ENCODE measurements at regions not wholly inside any gene's neighbourhood (a gene's known extent, or its start where the extent isn't known, plus 50 kb on each side); places are given as distances from the start of the nearest gene placed in this dataset.
"Not testable (repeated sequence)": the region's sequence is repeated elsewhere in the genome, so short reads cannot be mapped to it uniquely, and the experiment has no call there.

DNA sequence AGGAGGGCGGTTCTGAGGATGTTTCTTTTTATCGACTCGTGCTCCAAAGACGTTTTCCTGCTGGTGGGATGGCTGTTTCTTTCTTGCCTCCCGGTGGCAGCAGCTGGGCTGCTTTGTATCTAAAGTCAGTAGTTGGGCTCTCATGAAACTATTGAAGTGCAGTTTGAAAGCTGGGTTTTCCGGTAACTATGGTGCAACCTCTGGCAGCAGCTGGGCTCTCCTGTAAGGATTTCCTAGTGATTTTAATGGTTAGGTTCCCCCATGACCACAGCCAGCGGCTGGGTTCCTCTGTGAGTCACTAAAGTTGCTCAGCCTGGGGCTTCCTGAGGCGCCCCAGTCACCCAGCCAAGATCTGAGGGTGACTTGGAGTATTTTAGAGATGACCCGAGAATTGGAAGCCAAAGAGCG, 87.9 kb downstream of the NPIPB11 start:
- peaks cover 0 to 26% of the 10 kb centered on the region in 2 experiments; a peak in 3 of 5 replicates for H3K4me1 ChIP-seq (replicated peaks in 1 of 2; ENCODE audit: control insufficient read depth in 2 of 2, insufficient read depth in 2 of 2, low read length in 2 of 2)
- H3K9me3 ChIP-seq (replicated peaks; ENCODE audit: control insufficient read depth, insufficient read depth, low read depth, low read length); POLR2A ChIA-PET; H3K9ac ChIP-seq (ENCODE audit: insufficient read depth in 1 of 2, low read depth in 2 of 2, low read length in 2 of 2); H3K79me2 ChIP-seq (ENCODE audit: control insufficient read depth, insufficient read depth, low read length); in situ Hi-C loops (cut with MboI); H3K27ac ChIP-seq (ENCODE audit: extremely low read depth, low read depth, low read length); FAIRE-seq; H4K20me1 ChIP-seq (replicated peaks; ENCODE audit: control insufficient read depth, insufficient read depth, low read length); ATAC-seq; intact Hi-C loops (cut with micrococcal nuclease); H3K4me3 ChIP-seq; H3K4me2 ChIP-seq (ENCODE audit: insufficient read depth, low read length); CTCF ChIA-PET (ENCODE audit: low intra/inter-chr PET ratio); BruUV-seq (replicated peaks); H2AFZ ChIP-seq (ENCODE audit: low read depth, low read length); H3K36me3 ChIP-seq (ENCODE audit: control insufficient read depth, insufficient read depth, low read length); H3K9me1 ChIP-seq (ENCODE audit: control insufficient read depth, insufficient read depth, low read length); DNase-seq (ENCODE audit: extremely low read depth in 1 of 4, low spot score in 3 of 4): not testable (repeated sequence)
- WGBS (ENCODE audit: insufficient coverage, low coverage, missing lambda C conversion rate), result 25% methylated on average over 10 of the region's 10 CpGs
- TF ChIP-seq FOSL1 (tag; conservative IDR thresholded peaks at IDR 0.05), result peak; percentile 45; the same call in 1 of the 2 replicates
- peaks cover 3 to 23% of the 10 kb centered on the region in 2 experiments; a peak in 4 of 5 replicates for H3K27me3 ChIP-seq (ENCODE audit: control insufficient read depth in 2 of 2, insufficient read depth in 2 of 2, low read length in 2 of 2)

DNA sequence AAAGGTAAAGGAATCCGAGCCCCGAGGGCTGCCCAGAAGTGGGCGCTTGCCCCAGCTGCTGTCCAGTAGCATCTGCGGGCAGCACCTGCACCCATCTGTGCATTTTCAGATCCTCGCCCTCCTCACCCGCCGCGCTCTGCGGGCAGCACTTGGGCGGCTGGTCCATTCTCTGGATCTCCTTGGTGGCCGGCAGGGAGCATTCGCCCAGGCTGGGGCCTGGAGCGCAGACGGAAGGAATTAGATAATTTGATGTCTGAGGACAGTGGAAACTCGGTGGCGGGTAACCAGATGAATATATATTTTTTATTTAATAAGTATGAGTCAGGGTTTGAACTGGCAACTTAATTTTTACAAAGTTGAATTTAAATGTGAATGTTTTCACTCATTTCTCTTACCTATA, 88.5 kb downstream of the NPIPB11 start:
- Histone ChIP-seq H3K4me2 (ENCODE audit: insufficient read depth, low read length) (no peak overlapping the region), H3K27me3 (ENCODE audit: control insufficient read depth in 2 of 2, insufficient read depth in 2 of 2, low read length in 2 of 2) (peaks cover 3 to 25% of the 10 kb centered on the region in 2 experiments; a peak in 4 of 5 replicates), H4K20me1 (replicated peaks; ENCODE audit: control insufficient read depth, insufficient read depth, low read length) (no peaks in the 10 kb centered on the region; the same call in 1 of the 2 replicates), H3K4me3 (no peak overlapping the region), H3K79me2 (ENCODE audit: control insufficient read depth, insufficient read depth, low read length) (no peaks in the 10 kb centered on the region), H2AFZ (ENCODE audit: low read depth, low read length) (no peak overlapping the region), H3K9me1 (ENCODE audit: control insufficient read depth, insufficient read depth, low read length) (no peaks in the 10 kb centered on the region), H3K9me3 (replicated peaks; ENCODE audit: control insufficient read depth, insufficient read depth, low read depth, low read length) (no peaks in the 10 kb centered on the region), H3K4me1 (replicated peaks in 1 of 2; ENCODE audit: control insufficient read depth in 2 of 2, insufficient read depth in 2 of 2, low read length in 2 of 2) (peaks cover 0 to 27% of the 10 kb centered on the region in 2 experiments; a peak in 3 of 5 replicates), H3K9ac (ENCODE audit: insufficient read depth in 1 of 2, low read depth in 2 of 2, low read length in 2 of 2) (no peak overlapping the region), H3K36me3 (ENCODE audit: control insufficient read depth, insufficient read depth, low read length) (no peaks in the 10 kb centered on the region), H3K27ac (ENCODE audit: extremely low read depth, low read depth, low read length) (no peak overlapping the region)
- TF ChIP-seq NFXL1 (CRISPR knock-in tag; IDR thresholded peaks at IDR 0.05), result no peak
- no peak for TF ChIP-seq MTA1 (IDR thresholded peaks at IDR 0.05; ENCODE audit: borderline replicate concordance)
- TF ChIP-seq CBX1 (IDR thresholded peaks at IDR 0.05; ENCODE audit: low read depth), result no peak
- TF ChIP-seq RAD51 (IDR thresholded peaks at IDR 0.05; ENCODE audit: borderline replicate concordance, low read depth), result no peak
- TF ChIP-seq HDAC3 (IDR thresholded peaks at IDR 0.05; ENCODE audit: borderline replicate concordance, partially characterized antibody), result no peak
- in situ Hi-C loops (cut with MboI), result no loop called here
- POLR2A ChIA-PET, result no interaction called here
- FAIRE-seq (no peak), ATAC-seq (no peak), DNase-seq (ENCODE audit: extremely low read depth in 1 of 4, low spot score in 3 of 4) (no peak)
- 74% methylated on average over 15 of the region's 16 CpGs for WGBS (ENCODE audit: insufficient coverage, low coverage, missing lambda C conversion rate)
- intact Hi-C loops (cut with micrococcal nuclease), result no loop called here
- no TSS peak for BruUV-seq (replicated peaks)
- CTCF ChIA-PET (ENCODE audit: low intra/inter-chr PET ratio), result no interaction called here

Measured in K562 (cell line).